GM12878 (cell line): ENCODE measurements at regions not wholly inside any gene's neighbourhood (a gene's known extent, or its start where the extent isn't known, plus 50 kb on each side); places are given as distances from the start of the nearest gene placed in this dataset.

Experiments used
- ATAC-seq: fragments of 200-7000 bp; cut with Tn5 transposase; 3 replicates; pipeline ENCODE4 v1.9.1; 2020; ENCODE audit warnings: mild to moderate bottlenecking, moderate library complexity
- BruUV-seq: library from RNA; stranded (reverse); fragments of 400-500 nt; replicated peaks from 2 replicates; lab custom pipeline; 2021; lab: Mats Ljungman, UMichigan
- CTCF ChIA-PET: fragments of 300-600 bp; sonication (Branson Sonifier 250); formaldehyde crosslinking; extraction: SDS; loops from one replicate; lab custom pipeline; 2021; ENCODE audit warnings: inconsistent platforms; lab: Yijun Ruan, JAX
- POLR2A ChIA-PET: fragments of 350-600 bp; formaldehyde crosslinking; extraction: SDS; loops from one replicate; lab custom pipeline; 2021; ENCODE audit warnings: inconsistent platforms; lab: Charles Lee
- RAD21 ChIA-PET: fragments of 300-600 bp; sonication (Branson Sonifier 250); formaldehyde crosslinking; loops from one replicate; lab custom pipeline; 2023; ENCODE audit warnings: antibody characterized with exemption; ENCODE audit not compliant: unreplicated experiment; lab: Charles Lee
- SMC1A ChIA-PET: fragments of 300-600 bp; sonication (Branson Sonifier 250); formaldehyde crosslinking; loops from one replicate; lab custom pipeline; 2023; ENCODE audit not compliant: unreplicated experiment, uncharacterized antibody; lab: Charles Lee
- DNase-seq: peaks from one replicate; pipeline ENCODE4 v3.0.0-alpha.2; 2011; ENCODE audit warnings: low read depth, low spot score
- FAIRE-seq: peaks from 3 replicates; lab custom pipeline; 2011; peaks lifted over from hg19 to GRCh38; lab: Jason Lieb, UNC
- H2AFZ ChIP-seq: 2 replicates; pipeline ENCODE4 v1.6.0; 2011; ENCODE audit warnings: low read depth, low read length, control low read depth; ENCODE audit not compliant: control insufficient read depth
- H3K27ac ChIP-seq: 2 replicates; pipeline ENCODE4 v1.5.1; 2011; ENCODE audit warnings: control low read depth; ENCODE audit not compliant: control insufficient read depth, insufficient read depth
- H3K27me3 ChIP-seq, 2 experiments: replicated peaks in 1 of 2; 2 replicates each; pipeline versions ENCODE4 v1.6.0 to v1.6.1; 2011; ENCODE audit warnings: low read length in 1 of 2; ENCODE audit not compliant: control insufficient read depth in 2 of 2, insufficient read depth in 2 of 2
- H3K36me3 ChIP-seq, 2 experiments: 2 replicates each; pipeline ENCODE4 v1.5.1; 2011; ENCODE audit warnings: low read length in 1 of 2; ENCODE audit not compliant: control insufficient read depth in 2 of 2, insufficient read depth in 2 of 2
- H3K4me1 ChIP-seq: 2 replicates; pipeline ENCODE4 v1.6.1; 2011; ENCODE audit warnings: mild to moderate bottlenecking, low read length, moderate library complexity, mixed read lengths; ENCODE audit not compliant: control insufficient read depth, insufficient read depth
- H3K4me2 ChIP-seq: 2 replicates; pipeline ENCODE4 v1.6.0; 2011; ENCODE audit warnings: control low read depth; ENCODE audit not compliant: control insufficient read depth, insufficient read depth
- H3K4me3 ChIP-seq: fragments of 200-600 bp; sonication (generic); 2 replicates; pipeline ENCODE4 v1.5.1; 2016
- H3K79me2 ChIP-seq: 2 replicates; pipeline ENCODE4 v1.6.0; 2011; ENCODE audit warnings: low read length; ENCODE audit not compliant: control insufficient read depth, insufficient read depth
- H3K9ac ChIP-seq: 2 replicates; pipeline ENCODE4 v1.8.0; 2011; ENCODE audit warnings: low read length, control low read depth, mixed read lengths; ENCODE audit not compliant: control insufficient read depth, insufficient read depth
- H3K9me3 ChIP-seq: replicated peaks from 3 replicates; pipeline ENCODE4 v1.5.1; 2011; ENCODE audit warnings: mild to moderate bottlenecking, low read length; ENCODE audit not compliant: control insufficient read depth, insufficient read depth
- H4K20me1 ChIP-seq: 2 replicates; pipeline ENCODE4 v1.6.0; 2011; ENCODE audit not compliant: control insufficient read depth, insufficient read depth
- BCL3 ChIP-seq: IDR thresholded peaks from 2 replicates; pipeline ENCODE4 v1.6.1; 2011; ENCODE audit warnings: borderline replicate concordance, low read depth, mild to moderate bottlenecking, moderate library complexity, low read length; ENCODE audit not compliant: insufficient read depth, poor library complexity, severe bottlenecking
- CREB1 ChIP-seq: IDR thresholded peaks from 2 replicates; pipeline ENCODE4 v1.6.1; 2012; ENCODE audit warnings: low read depth, mild to moderate bottlenecking, inconsistent platforms
- CTCF ChIP-seq, 3 experiments: IDR thresholded peaks in 2 of 3; conservative IDR thresholded peaks in 1 of 3; 2 replicates each; pipeline ENCODE4 v1.5.1; 2011; ENCODE audit warnings: low read depth in 3 of 3, low read length in 3 of 3, mild to moderate bottlenecking in 3 of 3, control low read depth in 2 of 3, moderate library complexity in 2 of 3, inconsistent platforms in 1 of 3, mixed read lengths in 1 of 3; ENCODE audit not compliant: control insufficient read depth in 2 of 3, insufficient read depth in 1 of 3; ENCODE audit errors: extremely low read depth in 1 of 3
- EED ChIP-seq: sonication (generic); IDR thresholded peaks from 2 replicates; pipeline ENCODE4 v1.6.1; 2016; ENCODE audit warnings: antibody characterized with exemption, low read depth
- ESRRA ChIP-seq: IDR thresholded peaks from 2 replicates; pipeline ENCODE4 v1.6.1; 2012; ENCODE audit warnings: mild to moderate bottlenecking, low read length, improper control_type of control experiment
- GATAD2B ChIP-seq: fragments of 450-650 bp; conservative IDR thresholded peaks from 2 replicates; pipeline ENCODE4 v1.6.1; 2017; ENCODE audit warnings: low read depth, mild to moderate bottlenecking, moderate library complexity
- MYC ChIP-seq: IDR thresholded peaks from 2 replicates; pipeline ENCODE4 v1.6.1; 2011; ENCODE audit warnings: mild to moderate bottlenecking, low read length, moderate library complexity, inconsistent platforms; ENCODE audit not compliant: insufficient read depth, insufficient replicate concordance, insufficient read length, severe bottlenecking
- POLR2AphosphoS5 ChIP-seq: IDR thresholded peaks from 2 replicates; pipeline ENCODE4 v1.6.1; 2011; ENCODE audit warnings: mild to moderate bottlenecking, low read length, inconsistent platforms
- RELB ChIP-seq: fragments of 450-650 bp; IDR thresholded peaks from 2 replicates; pipeline ENCODE4 v1.6.1; 2017; ENCODE audit warnings: low read depth, mild to moderate bottlenecking, moderate library complexity
- WGBS: methylation state at CpG from one replicate; pipeline ENCODE4 v1.1.6; 2016; ENCODE audit warnings: low lambda C conversion rate; ENCODE audit not compliant: insufficient replicate concordance, insufficient coverage; ENCODE audit errors: missing lambda C conversion rate; 5-methylcytosine and 5-hydroxymethylcytosine counted together
- in situ Hi-C: fragments of 300-500 bp; cut with MboI; formaldehyde crosslinking; loops from 9 replicates; pipeline ENCODE4 v1.14.3; 2018; ENCODE audit warnings: mixed read lengths
- intact Hi-C: fragments of 100-400 bp; cut with micrococcal nuclease; formaldehyde crosslinking; loops from one replicate; pipeline ENCODE4 v1.14.2; 2022; ENCODE audit not compliant: unreplicated experiment

GRCh38 chr6:112923940-112924587 lies 576.9 kb downstream of the RFPL4B start:
- no peak for TF ChIP-seq MYC
- TF ChIP-seq POLR2AphosphoS5: no peak
- TF ChIP-seq BCL3: no peak
- no peak for TF ChIP-seq CTCF (IDR thresholded peaks at IDR 0.05 in 2 of 3, conservative IDR thresholded peaks at IDR 0.05 in 1 of 3; ENCODE audit: control insufficient read depth in 2 of 3, extremely low read depth in 1 of 3, insufficient read depth in 1 of 3, low read depth in 3 of 3, low read length in 3 of 3)
- no peak for TF ChIP-seq RELB
- no peak for TF ChIP-seq GATAD2B
- no peak for TF ChIP-seq EED
- no peak for TF ChIP-seq CREB1
- TF ChIP-seq ESRRA: no peak
- BruUV-seq: no TSS peak
- Histone ChIP-seq H3K4me1 (no peaks in the 10 kb centered on the region), H3K27me3 (no peaks in the 10 kb centered on the region), H3K9me3 (no peaks in the 10 kb centered on the region; the same call in 2 of the 3 replicates), H4K20me1 (no peaks in the 10 kb centered on the region), H3K79me2 (no peaks in the 10 kb centered on the region), H3K4me3 (no peak overlapping the region), H3K9ac (no peak overlapping the region), H2AFZ (no peak overlapping the region), H3K36me3 (no peaks in the 10 kb centered on the region), H3K4me2 (no peak overlapping the region), H3K27ac (no peak overlapping the region)
- SMC1A ChIA-PET: no interaction called here
- CTCF ChIA-PET: no interaction called here
- in situ Hi-C loops (no loop called here), intact Hi-C loops (no loop called here)
- RAD21 ChIA-PET: no interaction called here
- POLR2A ChIA-PET: no interaction called here
- ATAC-seq: no peak
- FAIRE-seq: no peak
- 19% methylated on average over 2 of the region's 2 CpGs for WGBS
- no peak for DNase-seq
